B cell (primary cell): ENCODE measurements at regions not wholly inside any gene's neighbourhood (a gene's known extent, or its start where the extent isn't known, plus 50 kb on each side); places are given as distances from the start of the nearest gene placed in this dataset.

Source experiments
- ATAC-seq: fragments of 200-7000 bp; cut with Tn5 transposase; one replicate; pipeline ENCODE4 v1.10.0; 2021; ENCODE audit warnings: low read depth, mild to moderate bottlenecking, moderate number of reproducible peaks, moderate library complexity
- CTCF ChIA-PET: fragments of 350-600 bp; sonication (Branson Sonifier 250); formaldehyde crosslinking; loops from one replicate; lab custom pipeline; 2021; ENCODE audit warnings: antibody characterized with exemption, inconsistent platforms; lab: Charles Lee
- POLR2A ChIA-PET: fragments of 350-600 bp; sonication (Branson Sonifier 250); formaldehyde crosslinking; loops from one replicate; lab custom pipeline; 2021; ENCODE audit warnings: antibody characterized with exemption; lab: Charles Lee
- DNase-seq: peaks from one replicate; pipeline ENCODE4 v3.0.0; 2013
- H2AFZ ChIP-seq: 2 replicates; pipeline ENCODE4 v1.6.1; 2012; ENCODE audit warnings: mild to moderate bottlenecking, low read depth, low read length; ENCODE audit not compliant: insufficient read depth, poor library complexity, severe bottlenecking
- H3K27ac ChIP-seq, 2 donors: 1 replicate in 1 of 2; 2 replicates in 1 of 2; pipeline ENCODE4 v1.5.1; 2012 to 2013; ENCODE audit warnings: low read length in 2 of 2, mild to moderate bottlenecking in 2 of 2, moderate library complexity in 1 of 2
- H3K27me3 ChIP-seq, 4 experiments: fragments of 200-600 bp in 1 of 4; sonication (generic) in 1 of 4; replicated peaks in 1 of 4; 1 replicate in 2 of 4; 2 replicates in 2 of 4; pipeline versions ENCODE4 v1.6.1 to v1.7.0; 2013 to 2016; ENCODE audit warnings: low read length in 3 of 4, mild to moderate bottlenecking in 2 of 4, mixed read lengths in 1 of 4, moderate library complexity in 1 of 4; ENCODE audit not compliant: insufficient read depth in 4 of 4, control insufficient read depth in 3 of 4; ENCODE audit errors: control extremely low read depth in 1 of 4
- H3K36me3 ChIP-seq, 2 experiments: replicated peaks in 1 of 2; 1 replicate in 1 of 2; 2 replicates in 1 of 2; pipeline versions ENCODE4 v1.6.1 to v1.7.1; 2013; ENCODE audit warnings: low read length in 1 of 2; ENCODE audit not compliant: insufficient read depth in 2 of 2, control insufficient read depth in 1 of 2; ENCODE audit errors: control extremely low read depth in 1 of 2, extremely low read depth in 1 of 2
- H3K4me1 ChIP-seq, 2 donors: fragments of 200-600 bp in 1 of 2; sonication (generic) in 1 of 2; 1 replicate in 1 of 2; 2 replicates in 1 of 2; pipeline versions ENCODE4 v1.5.1 to v1.6.1; 2013 to 2017; ENCODE audit warnings: low read length in 2 of 2; ENCODE audit not compliant: control insufficient read depth in 2 of 2, insufficient read depth in 2 of 2
- H3K4me2 ChIP-seq: replicated peaks from 2 replicates; pipeline ENCODE3; 2012; ENCODE audit warnings: mild to moderate bottlenecking, low read depth, low read length; ENCODE audit not compliant: poor library complexity, severe bottlenecking
- H3K4me3 ChIP-seq, 5 experiments: fragments of 200-600 bp in 1 of 5; sonication (generic) in 1 of 5; 1 replicate in 3 of 5; 2 replicates in 2 of 5; pipeline versions ENCODE4 v1.5.1 to v1.7.0; 2011 to 2016; ENCODE audit warnings: low read length in 4 of 5, mild to moderate bottlenecking in 4 of 5, low read depth in 2 of 5, control low read depth in 1 of 5, moderate library complexity in 1 of 5; ENCODE audit not compliant: insufficient read depth in 1 of 5; ENCODE audit errors: control extremely low read depth in 1 of 5, extremely low read depth in 1 of 5
- H3K79me2 ChIP-seq: fragments of 200-600 bp; sonication (generic); one replicate; pipeline ENCODE4 v1.6.0; 2016; ENCODE audit warnings: low read length; ENCODE audit not compliant: control insufficient read depth, insufficient read depth
- H3K9ac ChIP-seq: fragments of 200-600 bp; sonication (generic); 2 replicates; pipeline ENCODE4 v1.6.1; 2017; ENCODE audit warnings: mild to moderate bottlenecking, low read length, moderate library complexity
- H3K9me3 ChIP-seq, 3 donors: one replicate each; pipeline versions ENCODE4 v1.6.1 to v1.7.1; 2013; ENCODE audit warnings: low read length in 2 of 3; ENCODE audit not compliant: control insufficient read depth in 2 of 3, insufficient read depth in 1 of 3; ENCODE audit errors: control extremely low read depth in 1 of 3
- H4K20me1 ChIP-seq: 2 replicates; pipeline ENCODE4 v1.6.0; 2012; ENCODE audit warnings: mild to moderate bottlenecking, low read length; ENCODE audit not compliant: insufficient read depth, control insufficient read depth, poor library complexity, severe bottlenecking
- H3K27ac Mint-ChIP-seq: one replicate; pipeline ENCODE4 v1.8.0; 2021; ENCODE audit warnings: mixed read lengths
- H3K27me3 Mint-ChIP-seq: one replicate; pipeline ENCODE4 v1.8.0; 2021; ENCODE audit warnings: mixed read lengths
- H3K4me1 Mint-ChIP-seq: one replicate; pipeline ENCODE4 v1.8.0; 2021; ENCODE audit warnings: mixed read lengths
- H3K4me3 Mint-ChIP-seq: one replicate; pipeline ENCODE4 v1.8.0; 2021; ENCODE audit warnings: mixed read lengths
- H3K9me3 Mint-ChIP-seq: one replicate; pipeline ENCODE4 v1.8.0; 2022; ENCODE audit warnings: mixed read lengths; ENCODE audit not compliant: insufficient read depth
- CTCF ChIP-seq: fragments of 200-600 bp; IDR thresholded peaks from one replicate; pipeline ENCODE4 v1.8.0; 2022; ENCODE audit warnings: antibody characterized with exemption, mild to moderate bottlenecking
- EZH2 ChIP-seq: IDR thresholded peaks from 2 replicates; pipeline ENCODE4 v1.6.1; 2012; ENCODE audit warnings: borderline replicate concordance, low read depth, mild to moderate bottlenecking, moderate library complexity, low read length; ENCODE audit not compliant: insufficient read depth, poor library complexity, severe bottlenecking
- WGBS: methylation state at CpG from one replicate; pipeline ENCODE4 v1.1.5; 2013; ENCODE audit warnings: missing lambda C conversion rate; ENCODE audit not compliant: insufficient coverage; 5-methylcytosine and 5-hydroxymethylcytosine counted together
- intact Hi-C: fragments of 100-400 bp; cut with micrococcal nuclease; formaldehyde crosslinking; loops from one replicate; pipeline ENCODE4 v1.10.0; 2022

GRCh38 chr12:93318720-93319522 lies 58.8 kb upstream of the NUDT4 start:
- no peaks in the 10 kb centered on the region for H3K27me3 ChIP-seq
- DNase-seq (no peak), ATAC-seq (no peak)
- no peaks in the 10 kb centered on the region for H3K27me3 Mint-ChIP-seq
- H3K79me2 ChIP-seq = no peaks in the 10 kb centered on the region
- ChIA-PET POLR2A (no interaction called here), CTCF (no interaction called here)
- H3K27ac Mint-ChIP-seq = no peak overlapping the region
- peaks cover 3% of the 10 kb centered on the region for H3K4me1 Mint-ChIP-seq
- no peak overlapping the region for H3K4me2 ChIP-seq
- no peaks in the 10 kb centered on the region for H3K4me1 ChIP-seq
- H3K36me3 ChIP-seq = no peaks in the 10 kb centered on the region
- no peak overlapping the region for H3K4me3 Mint-ChIP-seq
- no peak overlapping the region for H3K27ac ChIP-seq
- H3K9me3 Mint-ChIP-seq = no peaks in the 10 kb centered on the region
- H3K9me3 ChIP-seq = no peaks in the 10 kb centered on the region
- intact Hi-C loops = no loop called here
- H3K9ac ChIP-seq = no peak overlapping the region
- no peak overlapping the region for H2AFZ ChIP-seq
- TF ChIP-seq CTCF (no peak), EZH2 (no peak)
- WGBS = 94% methylated on average over 5 of the region's 6 CpGs
- no peaks in the 10 kb centered on the region for H4K20me1 ChIP-seq
- no peak overlapping the region for H3K4me3 ChIP-seq

GRCh38 chr12:93319523-93320050 lies 58.1 kb upstream of the NUDT4 start:
- Mint-ChIP-seq H3K27ac (no peak overlapping the region), H3K9me3 (no peaks in the 10 kb centered on the region), H3K4me1 (peaks cover 3% of the 10 kb centered on the region), H3K27me3 (no peaks in the 10 kb centered on the region), H3K4me3 (no peak overlapping the region)
- H3K36me3 ChIP-seq = no peaks in the 10 kb centered on the region
- ATAC-seq (no peak), DNase-seq (no peak)
- H4K20me1 ChIP-seq = no peaks in the 10 kb centered on the region
- WGBS = 95% methylated on average over 2 of the region's 5 CpGs
- POLR2A ChIA-PET = no interaction called here
- H3K4me1 ChIP-seq = no peaks in the 10 kb centered on the region
- no peak overlapping the region for H3K27ac ChIP-seq
- intact Hi-C loops = no loop called here
- no peak overlapping the region for H3K9ac ChIP-seq
- no peaks in the 10 kb centered on the region for H3K27me3 ChIP-seq
- H3K4me3 ChIP-seq = no peak overlapping the region
- no peaks in the 10 kb centered on the region for H3K79me2 ChIP-seq
- H3K9me3 ChIP-seq = no peaks in the 10 kb centered on the region
- H3K4me2 ChIP-seq = no peak overlapping the region
- H2AFZ ChIP-seq = no peak overlapping the region
- TF ChIP-seq CTCF = no peak
- TF ChIP-seq EZH2 = no peak
- CTCF ChIA-PET = no interaction called here
